Kidney epithelial cell (primary cell): ENCODE measurements at regions not wholly inside any gene's neighbourhood (a gene's known extent, or its start where the extent isn't known, plus 50 kb on each side); places are given as distances from the start of the nearest gene placed in this dataset.

ENCODE experiments used
- DNase-seq: peaks from one replicate; pipeline ENCODE4 v3.0.0-alpha.2; 2010; ENCODE audit warnings: low read depth
- H3K27me3 ChIP-seq: 2 replicates; pipeline ENCODE4 v1.6.0; 2011; ENCODE audit warnings: low read length; ENCODE audit not compliant: control insufficient read depth, insufficient read depth
- H3K36me3 ChIP-seq: 2 replicates; pipeline ENCODE4 v1.5.1; 2011; ENCODE audit warnings: low read length; ENCODE audit not compliant: control insufficient read depth, insufficient read depth
- H3K4me3 ChIP-seq: 2 replicates; pipeline ENCODE4 v1.5.1; 2011; ENCODE audit warnings: low read depth, mild to moderate bottlenecking, control low read depth, low read length
- TF ChIP-seq, protein P1 (sequence below): IDR thresholded peaks from 2 replicates; pipeline ENCODE4 v1.5.1; 2011; ENCODE audit warnings: mild to moderate bottlenecking, moderate library complexity, low read length, control low read depth, inconsistent platforms; ENCODE audit not compliant: insufficient read depth, poor library complexity, severe bottlenecking

DNA sequence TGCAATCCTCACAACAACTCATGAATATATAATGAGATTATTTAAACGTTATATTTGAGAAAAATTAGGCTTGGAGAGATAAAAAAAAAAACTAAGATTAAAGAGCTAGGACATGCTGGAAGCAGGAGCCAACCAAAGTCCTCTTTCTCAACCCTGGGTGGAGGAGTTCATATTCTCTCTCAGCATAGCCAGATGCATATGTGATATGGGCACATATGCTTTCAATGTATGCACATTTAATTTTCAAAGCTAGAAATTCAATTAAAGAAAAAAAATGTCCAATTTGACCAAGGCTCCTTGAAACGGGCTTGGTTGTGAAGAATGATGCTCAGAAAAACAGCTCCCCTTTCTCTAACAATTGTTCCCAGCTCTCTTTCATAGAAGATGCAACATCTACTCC lies 61.9 kb upstream of the GRIP1 start:
- H3K36me3 ChIP-seq = no peaks in the 10 kb centered on the region
- no peak overlapping the region for H3K4me3 ChIP-seq
- no peaks in the 10 kb centered on the region for H3K27me3 ChIP-seq
- TF ChIP-seq, protein P1, sequence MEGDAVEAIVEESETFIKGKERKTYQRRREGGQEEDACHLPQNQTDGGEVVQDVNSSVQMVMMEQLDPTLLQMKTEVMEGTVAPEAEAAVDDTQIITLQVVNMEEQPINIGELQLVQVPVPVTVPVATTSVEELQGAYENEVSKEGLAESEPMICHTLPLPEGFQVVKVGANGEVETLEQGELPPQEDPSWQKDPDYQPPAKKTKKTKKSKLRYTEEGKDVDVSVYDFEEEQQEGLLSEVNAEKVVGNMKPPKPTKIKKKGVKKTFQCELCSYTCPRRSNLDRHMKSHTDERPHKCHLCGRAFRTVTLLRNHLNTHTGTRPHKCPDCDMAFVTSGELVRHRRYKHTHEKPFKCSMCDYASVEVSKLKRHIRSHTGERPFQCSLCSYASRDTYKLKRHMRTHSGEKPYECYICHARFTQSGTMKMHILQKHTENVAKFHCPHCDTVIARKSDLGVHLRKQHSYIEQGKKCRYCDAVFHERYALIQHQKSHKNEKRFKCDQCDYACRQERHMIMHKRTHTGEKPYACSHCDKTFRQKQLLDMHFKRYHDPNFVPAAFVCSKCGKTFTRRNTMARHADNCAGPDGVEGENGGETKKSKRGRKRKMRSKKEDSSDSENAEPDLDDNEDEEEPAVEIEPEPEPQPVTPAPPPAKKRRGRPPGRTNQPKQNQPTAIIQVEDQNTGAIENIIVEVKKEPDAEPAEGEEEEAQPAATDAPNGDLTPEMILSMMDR = no peak
- no peak for DNase-seq

DNA sequence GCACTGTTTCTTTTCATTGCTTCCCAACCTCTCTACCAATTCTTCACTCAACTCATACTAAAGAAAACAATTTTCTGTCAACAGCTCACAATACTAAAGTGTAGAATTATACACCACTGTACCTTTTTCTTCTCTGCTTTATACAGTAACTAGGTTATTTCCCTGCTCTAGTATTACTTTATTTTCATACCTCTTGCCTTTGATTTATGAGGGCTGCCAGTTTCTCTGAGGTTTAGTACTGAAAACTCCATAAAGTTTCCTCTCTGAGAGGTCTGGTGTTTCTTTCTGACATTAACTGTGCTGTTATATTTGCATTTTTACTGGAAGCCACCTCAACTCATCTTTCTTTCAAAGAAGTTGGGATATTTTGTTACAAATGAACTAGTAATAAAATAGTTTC lies 63.0 kb upstream of the GRIP1 start:
- Histone ChIP-seq H3K27me3 (no peaks in the 10 kb centered on the region), H3K4me3 (no peak overlapping the region), H3K36me3 (no peaks in the 10 kb centered on the region)
- TF ChIP-seq, protein P1 = no peak
- DNase-seq = no peak

DNA sequence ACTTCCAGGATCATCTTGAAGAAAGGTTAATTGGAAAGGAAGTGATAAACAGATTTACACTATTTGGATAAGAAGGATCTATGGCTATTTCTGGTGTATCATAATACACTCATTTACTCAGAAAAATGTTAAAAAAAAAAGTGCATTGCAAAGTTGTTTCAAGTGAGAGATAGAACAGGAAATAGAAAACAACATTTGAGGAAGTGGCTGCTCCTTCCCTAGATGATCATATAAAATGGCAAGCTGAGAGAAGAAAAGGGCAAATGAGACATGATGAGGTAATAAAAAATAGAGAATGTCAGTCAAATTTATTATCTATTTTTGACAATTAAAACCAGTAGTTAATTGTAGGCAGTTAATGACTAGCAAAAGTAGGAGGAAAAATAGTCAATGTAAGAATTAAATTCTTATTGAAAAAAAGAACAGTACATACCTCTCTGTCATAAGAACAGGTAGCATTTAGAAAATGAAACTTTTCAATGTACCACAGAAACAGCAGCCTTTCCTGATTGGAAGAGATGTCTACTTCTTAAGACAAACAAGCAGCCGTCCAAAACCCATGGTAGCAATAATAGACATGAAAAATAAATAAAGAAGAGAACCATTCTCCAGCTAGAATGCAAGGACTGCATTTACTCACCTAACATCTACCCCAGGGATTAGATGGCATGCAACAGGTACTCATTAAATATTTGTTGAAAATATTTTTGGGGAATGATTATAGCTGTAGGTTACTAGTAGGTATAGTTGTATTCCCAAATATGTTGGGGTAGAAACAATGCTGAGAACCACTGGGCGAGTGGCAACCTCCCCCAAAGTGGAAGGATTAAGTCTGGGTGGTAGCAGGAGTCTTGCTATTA lies 63.9 kb upstream of the GRIP1 start:
- TF ChIP-seq, protein P1 = no peak
- Histone ChIP-seq H3K36me3 (no peaks in the 10 kb centered on the region), H3K4me3 (no peak overlapping the region), H3K27me3 (no peaks in the 10 kb centered on the region)
- DNase-seq = no peak

DNA sequence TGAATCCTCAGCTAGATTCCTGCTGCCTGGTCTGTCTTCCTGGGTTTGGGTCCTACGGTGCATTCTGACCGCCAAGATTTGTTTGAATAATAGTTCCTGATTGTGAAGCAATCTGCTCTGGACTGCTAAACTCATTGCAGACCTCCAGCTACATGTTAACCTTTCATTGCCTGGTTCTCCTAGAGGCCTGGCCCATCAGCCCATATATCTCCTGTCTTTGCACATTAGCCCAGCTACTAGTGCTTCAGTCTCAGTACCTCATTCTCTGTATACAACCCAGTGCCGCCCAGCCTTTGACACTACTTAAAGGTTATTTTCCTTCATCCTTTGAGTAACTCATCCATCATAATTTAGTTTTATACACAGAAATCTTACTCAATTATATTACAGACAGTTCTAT lies 65.6 kb upstream of the GRIP1 start:
- no peaks in the 10 kb centered on the region for H3K27me3 ChIP-seq
- no peak for DNase-seq

DNA sequence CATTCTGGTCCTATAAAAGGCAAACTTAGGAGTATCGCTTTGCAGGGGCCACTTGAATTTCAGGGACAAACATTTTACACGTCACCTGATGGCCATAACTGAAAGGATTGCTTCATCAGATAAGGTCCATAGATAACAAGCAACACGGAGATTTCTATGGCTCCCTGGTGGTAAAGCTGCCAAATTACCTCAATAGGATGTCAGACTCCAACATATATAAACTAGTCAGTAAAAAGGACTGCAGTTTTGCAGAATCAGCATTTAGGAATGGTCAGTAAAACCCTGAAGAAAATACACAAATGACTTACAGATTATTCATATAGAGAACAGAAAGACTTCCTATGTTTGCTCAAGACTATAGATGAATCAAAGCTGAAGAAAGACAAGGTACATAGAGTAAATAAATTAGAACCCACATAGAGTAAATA lies 66.1 kb upstream of the GRIP1 start:
- no peak for DNase-seq
- Histone ChIP-seq H3K36me3 (no peaks in the 10 kb centered on the region), H3K27me3 (no peaks in the 10 kb centered on the region), H3K4me3 (no peak overlapping the region)
- TF ChIP-seq, protein P1 = no peak

More for the DNA sequence above, 65.6 kb upstream of the GRIP1 start:
- Histone ChIP-seq H3K36me3 (no peaks in the 10 kb centered on the region), H3K4me3 (no peak overlapping the region)
- TF ChIP-seq, protein P1 = no peak
